GM12878 (cell line): ENCODE measurements at regions not wholly inside any gene's neighbourhood (a gene's known extent, or its start where the extent isn't known, plus 50 kb on each side); places are given as distances from the start of the nearest gene placed in this dataset.

Source experiments
- CTCF ChIP-seq, 3 experiments: IDR thresholded peaks in 2 of 3; conservative IDR thresholded peaks in 1 of 3; 2 replicates each; pipeline ENCODE4 v1.5.1; 2011; ENCODE audit warnings: low read depth in 3 of 3, low read length in 3 of 3, mild to moderate bottlenecking in 3 of 3, control low read depth in 2 of 3, moderate library complexity in 2 of 3, inconsistent platforms in 1 of 3, mixed read lengths in 1 of 3; ENCODE audit not compliant: control insufficient read depth in 2 of 3, insufficient read depth in 1 of 3; ENCODE audit errors: extremely low read depth in 1 of 3
- E4F1 ChIP-seq: fragments of 450-650 bp; IDR thresholded peaks from 2 replicates; pipeline ENCODE4 v1.6.1; 2018; ENCODE audit warnings: borderline replicate concordance, mild to moderate bottlenecking; ENCODE audit not compliant: partially characterized antibody
- GABPA ChIP-seq: IDR thresholded peaks from 2 replicates; pipeline ENCODE4 v1.6.1; 2014; ENCODE audit warnings: antibody characterized with exemption, low read depth, mild to moderate bottlenecking, inconsistent platforms
- MAX ChIP-seq: IDR thresholded peaks from 2 replicates; pipeline ENCODE4 v1.6.1; 2012; ENCODE audit warnings: low read depth, low read length, improper control_type of control experiment
- NFYB ChIP-seq: IDR thresholded peaks from 2 replicates; pipeline ENCODE4 v1.6.1; 2011; ENCODE audit warnings: low read depth, mild to moderate bottlenecking, low read length, improper control_type of control experiment, moderate library complexity; ENCODE audit not compliant: insufficient read depth
- NR2C2 ChIP-seq: IDR thresholded peaks from 2 replicates; pipeline ENCODE4 v1.6.1; 2011; ENCODE audit warnings: borderline replicate concordance, low read depth; ENCODE audit not compliant: control insufficient read depth, insufficient read length
- RAD51 ChIP-seq: fragments of 450-650 bp; IDR thresholded peaks from 2 replicates; pipeline ENCODE4 v1.6.1; 2016; ENCODE audit warnings: moderate library complexity, mild to moderate bottlenecking, inconsistent platforms
- SMARCA5 ChIP-seq: fragments of 450-650 bp; IDR thresholded peaks from 2 replicates; pipeline ENCODE4 v1.6.1; 2017; ENCODE audit warnings: mild to moderate bottlenecking
- SREBF2 ChIP-seq: IDR thresholded peaks from 2 replicates; pipeline ENCODE4 v1.6.1; 2012; ENCODE audit warnings: mild to moderate bottlenecking, low read length

DNA sequence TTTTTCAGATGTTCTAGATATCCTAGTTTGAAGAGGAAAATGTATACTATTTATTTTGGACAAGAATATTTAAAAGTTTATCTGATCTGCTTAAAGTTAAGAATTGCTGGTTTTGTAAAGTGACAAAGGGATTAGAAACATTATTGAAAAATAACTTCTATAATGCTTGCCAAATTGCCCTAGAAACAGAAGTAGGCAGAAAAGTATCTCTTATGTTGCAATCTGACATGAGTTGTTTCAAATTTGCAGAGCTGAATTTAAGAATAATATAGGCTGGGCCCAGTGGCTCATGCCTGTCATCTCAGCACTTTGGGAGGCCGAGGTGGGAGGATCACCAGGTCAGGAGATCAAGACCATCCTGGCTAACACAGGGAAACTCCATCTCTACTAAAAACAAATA is 777.1 kb downstream of the LIG4 start:
- no peak for TF ChIP-seq SREBF2
- no peak for TF ChIP-seq CTCF (IDR thresholded peaks at IDR 0.05 in 2 of 3, conservative IDR thresholded peaks at IDR 0.05 in 1 of 3; ENCODE audit: control insufficient read depth in 2 of 3, extremely low read depth in 1 of 3, insufficient read depth in 1 of 3, low read depth in 3 of 3, low read length in 3 of 3)
- no peak for TF ChIP-seq NR2C2
- TF ChIP-seq SMARCA5 = no peak
- no peak for TF ChIP-seq RAD51
- no peak for TF ChIP-seq NFYB
- no peak for TF ChIP-seq E4F1
- TF ChIP-seq GABPA = no peak
- TF ChIP-seq MAX = no peak
